Astrocyte (in vitro differentiated cells and primary cell): ENCODE measurements at regions not wholly inside any gene's neighbourhood (a gene's known extent, or its start where the extent isn't known, plus 50 kb on each side); places are given as distances from the start of the nearest gene placed in this dataset.

Experiments
- CTCF ChIP-seq: IDR thresholded peaks from 2 replicates; pipeline ENCODE4 v1.5.1; 2011; ENCODE audit warnings: low read depth, mild to moderate bottlenecking, inconsistent platforms, low read length, moderate library complexity; ENCODE audit not compliant: insufficient read depth
- EZH2 ChIP-seq: IDR thresholded peaks from 2 replicates; pipeline ENCODE4 v1.6.1; 2012; ENCODE audit warnings: mild to moderate bottlenecking, low read length, inconsistent platforms; ENCODE audit not compliant: insufficient read depth

- TF ChIP-seq CTCF = no peak
- no peak for TF ChIP-seq EZH2
Observed at GRCh38 chr18:72206814-72207213, 337.3 kb downstream of the CBLN2 start.
